B cell (primary cell): ENCODE measurements at regions not wholly inside any gene's neighbourhood (a gene's known extent, or its start where the extent isn't known, plus 50 kb on each side); places are given as distances from the start of the nearest gene placed in this dataset.

Source experiments
- CTCF ChIP-seq: fragments of 200-600 bp; IDR thresholded peaks from one replicate; pipeline ENCODE4 v1.8.0; 2022; ENCODE audit warnings: antibody characterized with exemption, mild to moderate bottlenecking
- EZH2 ChIP-seq: IDR thresholded peaks from 2 replicates; pipeline ENCODE4 v1.6.1; 2012; ENCODE audit warnings: borderline replicate concordance, low read depth, mild to moderate bottlenecking, moderate library complexity, low read length; ENCODE audit not compliant: insufficient read depth, poor library complexity, severe bottlenecking

- TF ChIP-seq CTCF (no peak), EZH2 (no peak)
Observed at GRCh38 chr12:32946504-32947131, 50.0 kb upstream of the PKP2 start.
